Neuronal stem cell (in vitro differentiated cells): ENCODE measurements at regions not wholly inside any gene's neighbourhood (a gene's known extent, or its start where the extent isn't known, plus 50 kb on each side); places are given as distances from the start of the nearest gene placed in this dataset.
"Not testable (repeated sequence)": the region's sequence is repeated elsewhere in the genome, so short reads cannot be mapped to it uniquely, and the experiment has no call there.

Experiments used
- DNase-seq: peaks from one replicate; pipeline ENCODE4 v3.0.0-alpha.2; 2013; ENCODE audit warnings: low spot score
- H2AFZ ChIP-seq: one replicate; pipeline ENCODE4 v1.6.1; 2013; ENCODE audit warnings: mild to moderate bottlenecking, low read length, inconsistent platforms
- H2AK5ac ChIP-seq: 2 replicates; pipeline ENCODE4 v1.6.1; 2013; ENCODE audit warnings: low read depth, mild to moderate bottlenecking, inconsistent platforms, low read length, moderate library complexity, mixed read lengths
- H2BK120ac ChIP-seq: 2 replicates; pipeline ENCODE4 v1.6.1; 2013; ENCODE audit warnings: low read depth, mild to moderate bottlenecking, inconsistent platforms, low read length, moderate library complexity, mixed read lengths
- H2BK12ac ChIP-seq: one replicate; pipeline ENCODE4 v1.6.1; 2013; ENCODE audit warnings: low read length, inconsistent platforms
- H2BK15ac ChIP-seq: 2 replicates; pipeline ENCODE4 v1.6.1; 2013; ENCODE audit warnings: mild to moderate bottlenecking, low read length, inconsistent platforms, mixed read lengths
- H2BK5ac ChIP-seq: one replicate; pipeline ENCODE4 v1.6.1; 2013; ENCODE audit warnings: inconsistent platforms, mild to moderate bottlenecking, low read length, moderate library complexity
- H3K14ac ChIP-seq: one replicate; pipeline ENCODE4 v1.6.1; 2013; ENCODE audit warnings: low read length, inconsistent platforms
- H3K18ac ChIP-seq: 2 replicates; pipeline ENCODE4 v1.6.1; 2013; ENCODE audit warnings: low read length, inconsistent platforms
- H3K23ac ChIP-seq: 2 replicates; pipeline ENCODE4 v1.6.1; 2013; ENCODE audit warnings: low read depth, mild to moderate bottlenecking, mixed read lengths, low read length, inconsistent platforms; ENCODE audit not compliant: poor library complexity
- H3K27ac ChIP-seq: replicated peaks from 3 replicates; pipeline ENCODE4 v1.5.1; 2013; ENCODE audit warnings: low read length, inconsistent platforms
- H3K27me3 ChIP-seq, 3 experiments: 2 replicates each; pipeline ENCODE4 v1.6.1; 2013; ENCODE audit warnings: low read length in 3 of 3, mild to moderate bottlenecking in 2 of 3, inconsistent platforms in 1 of 3, low read depth in 1 of 3, mixed read lengths in 1 of 3, moderate library complexity in 1 of 3; ENCODE audit not compliant: control insufficient read depth in 3 of 3, insufficient read depth in 3 of 3
- H3K36me3 ChIP-seq, 2 donors: replicated peaks in 1 of 2; 2 replicates each; pipeline ENCODE4 v1.6.1; 2013; ENCODE audit warnings: low read length in 2 of 2; ENCODE audit not compliant: control insufficient read depth in 2 of 2, insufficient read depth in 2 of 2
- H3K4ac ChIP-seq: 2 replicates; pipeline ENCODE4 v1.6.1; 2013; ENCODE audit warnings: inconsistent platforms, mild to moderate bottlenecking, low read length, moderate library complexity
- H3K4me1 ChIP-seq, 2 donors: 1 replicate in 1 of 2; 2 replicates in 1 of 2; pipeline ENCODE4 v1.6.1; 2013; ENCODE audit warnings: low read length in 2 of 2, low read depth in 1 of 2; ENCODE audit not compliant: control insufficient read depth in 2 of 2, insufficient read depth in 1 of 2
- H3K4me2 ChIP-seq: one replicate; pipeline ENCODE4 v1.6.1; 2013; ENCODE audit warnings: mild to moderate bottlenecking, low read length, inconsistent platforms; ENCODE audit not compliant: insufficient read depth, poor library complexity, severe bottlenecking
- H3K4me3 ChIP-seq, 2 donors: 2 replicates each; pipeline ENCODE4 v1.5.1; 2013; ENCODE audit warnings: low read length in 2 of 2, mild to moderate bottlenecking in 2 of 2, inconsistent platforms in 1 of 2, moderate library complexity in 1 of 2
- H3K79me1 ChIP-seq: one replicate; pipeline ENCODE4 v1.6.1; 2013; ENCODE audit warnings: low read depth, mild to moderate bottlenecking, inconsistent platforms, low read length, moderate library complexity
- H3K9ac ChIP-seq: one replicate; pipeline ENCODE4 v1.6.1; 2013; ENCODE audit warnings: mild to moderate bottlenecking, low read depth, low read length, inconsistent platforms; ENCODE audit not compliant: poor library complexity
- H3K9me3 ChIP-seq, 2 donors: replicated peaks in 1 of 2; 2 replicates each; pipeline versions ENCODE3 to v1.6.1; 2013; ENCODE audit warnings: low read length in 2 of 2, mild to moderate bottlenecking in 2 of 2, inconsistent platforms in 1 of 2, low read depth in 1 of 2, mixed read lengths in 1 of 2, moderate library complexity in 1 of 2; ENCODE audit not compliant: control insufficient read depth in 2 of 2, insufficient read depth in 1 of 2
- H4K8ac ChIP-seq: one replicate; pipeline ENCODE4 v1.6.1; 2013; ENCODE audit warnings: low read depth, mild to moderate bottlenecking, inconsistent platforms, low read length, moderate library complexity
- H4K91ac ChIP-seq: one replicate; pipeline ENCODE4 v1.6.1; 2013; ENCODE audit warnings: low read length, low read depth, mild to moderate bottlenecking, inconsistent platforms; ENCODE audit not compliant: poor library complexity
- WGBS, 2 donors: extraction: QIAGEN DNeasy Blood & Tissue Kit; methylation state at CpG; one replicate each; pipeline ENCODE4 v1.1.7; 2013; ENCODE audit warnings: missing lambda C conversion rate in 2 of 2, mixed read lengths in 1 of 2; ENCODE audit not compliant: insufficient read length in 2 of 2, insufficient replicate concordance in 1 of 2; ENCODE audit errors: extremely low coverage in 2 of 2; 5-methylcytosine and 5-hydroxymethylcytosine counted together

GRCh38 chr3:65144791-65145351 lies 457.1 kb upstream of the ADAMTS9 start:
- H3K9ac ChIP-seq, result no peak overlapping the region
- H4K91ac ChIP-seq, result no peak overlapping the region
- H3K4me3 ChIP-seq, result no peak overlapping the region
- no peak overlapping the region for H3K4ac ChIP-seq
- H3K79me1 ChIP-seq, result no peaks in the 10 kb centered on the region
- H3K14ac ChIP-seq, result no peak overlapping the region
- no peak overlapping the region for H2BK5ac ChIP-seq
- no peaks in the 10 kb centered on the region for H3K9me3 ChIP-seq
- H2BK120ac ChIP-seq, result no peak overlapping the region
- DNase-seq, result no peak
- no peak overlapping the region for H4K8ac ChIP-seq
- H3K23ac ChIP-seq, result no peak overlapping the region
- H2BK12ac ChIP-seq, result no peak overlapping the region
- no peak overlapping the region for H3K18ac ChIP-seq
- peaks cover 0 to 14% (median 0%) of the 10 kb centered on the region in 3 experiments for H3K27me3 ChIP-seq
- no peak overlapping the region for H2BK15ac ChIP-seq
- H3K4me1 ChIP-seq, result peaks cover 0 to 1% of the 10 kb centered on the region in 2 donors
- no peak overlapping the region for H3K4me2 ChIP-seq
- no peak overlapping the region for H2AK5ac ChIP-seq
- no peak overlapping the region for H2AFZ ChIP-seq
- H3K27ac ChIP-seq, result no peak overlapping the region
- no peaks in the 10 kb centered on the region for H3K36me3 ChIP-seq

DNA sequence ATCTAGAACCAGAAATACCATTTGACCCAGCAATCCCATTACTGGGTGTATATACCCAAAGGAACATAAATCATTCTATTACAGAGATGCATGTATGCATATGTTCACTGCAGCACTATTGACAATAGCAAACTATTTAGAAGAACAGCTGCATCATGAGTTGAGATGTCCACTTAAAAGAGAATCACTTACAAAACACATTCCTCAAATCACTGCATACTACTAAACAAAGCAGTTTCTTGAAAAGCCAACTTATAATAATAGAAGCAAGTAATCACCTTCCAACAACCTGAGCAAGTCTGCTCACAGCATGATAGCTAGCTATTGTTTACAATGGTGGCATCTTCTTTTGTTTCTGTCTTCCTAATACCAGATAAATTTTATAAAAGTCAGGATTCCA lies 454.7 kb upstream of the ADAMTS9 start:
- Histone ChIP-seq H2BK120ac (no peak overlapping the region), H3K4ac (no peak overlapping the region), H4K8ac (no peak overlapping the region), H3K18ac (no peak overlapping the region), H3K9ac (no peak overlapping the region), H3K9me3 (no peaks in the 10 kb centered on the region), H4K91ac (no peak overlapping the region), H2BK15ac (no peak overlapping the region), H2AFZ (no peak overlapping the region), H3K4me2 (no peak overlapping the region), H3K36me3 (no peaks in the 10 kb centered on the region), H3K14ac (no peak overlapping the region), H2BK5ac (no peak overlapping the region), H3K23ac (no peak overlapping the region), H2BK12ac (no peak overlapping the region), H2AK5ac (no peak overlapping the region), H3K27me3 (peaks cover 0 to 18% (median 0%) of the 10 kb centered on the region in 3 experiments), H3K27ac (no peak overlapping the region), H3K4me1 (peaks cover 0 to 1% of the 10 kb centered on the region in 2 donors), H3K79me1 (no peaks in the 10 kb centered on the region), H3K4me3 (no peak overlapping the region)
- DNase-seq, result no peak

DNA sequence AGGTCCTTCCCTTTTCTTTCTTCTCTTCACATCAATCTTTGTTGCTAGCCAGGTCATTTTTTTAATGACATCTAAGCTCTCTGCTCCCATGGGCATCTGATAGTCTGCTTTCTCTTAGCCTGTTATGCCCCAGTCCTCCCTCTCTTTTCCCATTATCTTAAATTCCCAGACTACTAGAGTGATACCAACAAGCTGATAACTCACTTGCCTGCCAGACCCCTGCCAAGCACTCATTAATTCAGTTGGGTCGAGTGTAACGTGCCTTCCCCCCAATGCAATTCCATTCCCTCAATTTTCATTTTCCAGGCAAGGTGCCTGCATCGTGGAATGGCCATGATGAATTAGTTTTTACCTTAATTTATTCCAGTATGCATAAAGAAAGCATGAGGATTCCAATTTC lies 450.8 kb upstream of the ADAMTS9 start:
- no peak overlapping the region for H3K14ac ChIP-seq
- H2AK5ac ChIP-seq, result no peak overlapping the region
- no peak overlapping the region for H2BK5ac ChIP-seq
- no CpG with 5 or more reads among the region's 3 CpGs for WGBS, 2 donors
- no peak overlapping the region for H3K27ac ChIP-seq
- H3K9ac ChIP-seq, result no peak overlapping the region
- no peak overlapping the region for H3K4me3 ChIP-seq
- H3K79me1 ChIP-seq, result no peaks in the 10 kb centered on the region
- no peak overlapping the region for H2BK120ac ChIP-seq
- no peak overlapping the region for H4K8ac ChIP-seq
- H3K18ac ChIP-seq, result no peak overlapping the region
- peaks cover 0 to 1% of the 10 kb centered on the region in 2 donors for H3K4me1 ChIP-seq
- H2AFZ ChIP-seq, result no peak overlapping the region
- H3K4me2 ChIP-seq, result no peak overlapping the region
- no peak overlapping the region for H4K91ac ChIP-seq
- no peaks in the 10 kb centered on the region for H3K36me3 ChIP-seq
- peaks cover 0 to 14% (median 0%) of the 10 kb centered on the region in 3 experiments for H3K27me3 ChIP-seq
- no peaks in the 10 kb centered on the region for H3K9me3 ChIP-seq
- H2BK15ac ChIP-seq, result no peak overlapping the region
- no peak overlapping the region for H3K23ac ChIP-seq
- no peak for DNase-seq
- H2BK12ac ChIP-seq, result no peak overlapping the region
- no peak overlapping the region for H3K4ac ChIP-seq

DNA sequence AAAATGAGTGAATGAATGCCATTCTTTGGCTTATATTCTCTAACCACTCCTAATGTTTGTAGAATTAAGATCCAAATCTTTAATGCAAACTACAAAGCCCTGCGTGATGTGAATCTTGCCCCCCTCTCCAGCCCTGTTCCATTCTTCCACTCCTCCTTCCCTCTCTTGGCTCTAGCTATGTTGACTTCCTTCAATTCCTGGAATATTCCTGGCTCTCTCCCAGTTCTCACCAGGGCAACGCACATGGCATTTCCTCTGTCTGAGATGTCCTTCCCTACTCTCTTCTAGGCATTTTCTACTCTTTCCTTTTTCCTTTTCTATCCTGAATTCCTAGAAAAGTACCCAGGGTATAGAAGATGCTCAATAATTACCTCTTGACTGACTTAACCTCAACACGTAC lies 446.0 kb upstream of the ADAMTS9 start:
- H3K4me3 ChIP-seq, H3K27ac ChIP-seq, H4K91ac ChIP-seq, H3K18ac ChIP-seq, H3K14ac ChIP-seq, H2AFZ ChIP-seq, H3K23ac ChIP-seq, H2AK5ac ChIP-seq, H3K9me3 ChIP-seq, H3K9ac ChIP-seq, H3K4me1 ChIP-seq, H4K8ac ChIP-seq, H3K27me3 ChIP-seq, H3K79me1 ChIP-seq, H2BK5ac ChIP-seq, H3K4me2 ChIP-seq, DNase-seq, H3K4ac ChIP-seq, H2BK15ac ChIP-seq, H2BK120ac ChIP-seq, H2BK12ac ChIP-seq, H3K36me3 ChIP-seq: not testable (repeated sequence)
- WGBS, 2 donors, result no CpG with 5 or more reads among the region's 3 CpGs
